ENCODE measurements at regions not wholly inside any gene's neighbourhood (a gene's known extent, or its start where the extent isn't known, plus 50 kb on each side); places are given as distances from the start of the nearest gene placed in this dataset.

DNA sequence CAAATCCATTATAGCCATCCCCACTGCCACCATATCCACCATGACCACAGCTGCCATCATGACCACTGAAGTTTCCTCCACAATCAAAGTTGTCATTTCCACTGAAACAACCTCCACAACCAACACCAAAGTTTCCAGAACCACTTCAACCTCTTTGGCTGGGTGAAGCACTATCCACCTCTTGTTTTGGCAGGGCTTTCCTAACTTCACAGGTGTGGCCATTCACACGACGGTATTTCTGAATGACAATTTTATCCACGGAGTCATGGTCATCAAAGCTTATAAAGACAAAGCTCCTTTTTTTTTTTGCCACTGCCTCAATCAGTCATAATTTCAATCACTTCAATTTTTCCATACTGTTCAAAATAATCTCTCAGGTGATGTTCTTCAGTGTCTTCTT lies 89.8 kb upstream of the UGP2 start:
- no peak for DNase-seq (ENCODE audit: low spot score in 2 of 2)
- WGBS: 94% methylated on average over 3 of the region's 3 CpGs
- no peak overlapping the region for H3K27ac ChIP-seq
- no peak for TF ChIP-seq EP300 (IDR thresholded peaks at IDR 0.05)
- no peak for TF ChIP-seq POLR2A (IDR thresholded peaks at IDR 0.05)
- no peak for TF ChIP-seq CTCF (IDR thresholded peaks at IDR 0.05)
- no peak for TF ChIP-seq POLR2AphosphoS5 (IDR thresholded peaks at IDR 0.05)
- H3K4me1 ChIP-seq: no peaks in the 10 kb centered on the region
- H3K36me3 ChIP-seq: no peaks in the 10 kb centered on the region
- no peak overlapping the region for H3K4me3 ChIP-seq
- no peaks in the 10 kb centered on the region for H3K27me3 ChIP-seq
- no peaks in the 10 kb centered on the region for H3K9me3 ChIP-seq

GRCh38 chr2:63755216-63755615 lies 86.5 kb upstream of the UGP2 start:
- Histone ChIP-seq H3K4me3 (no peak overlapping the region), H3K36me3 (no peaks in the 10 kb centered on the region), H3K27me3 (no peaks in the 10 kb centered on the region), H3K27ac (no peak overlapping the region), H3K9me3 (no peaks in the 10 kb centered on the region), H3K4me1 (no peaks in the 10 kb centered on the region)
- DNase-seq (ENCODE audit: low spot score in 2 of 2): no peak
- 54% methylated on average over 6 of the region's 6 CpGs for WGBS
- no peak for TF ChIP-seq CTCF (IDR thresholded peaks at IDR 0.05)
- no peak for TF ChIP-seq POLR2A (IDR thresholded peaks at IDR 0.05)
- TF ChIP-seq POLR2AphosphoS5 (IDR thresholded peaks at IDR 0.05): no peak
- TF ChIP-seq EP300 (IDR thresholded peaks at IDR 0.05): no peak

DNA sequence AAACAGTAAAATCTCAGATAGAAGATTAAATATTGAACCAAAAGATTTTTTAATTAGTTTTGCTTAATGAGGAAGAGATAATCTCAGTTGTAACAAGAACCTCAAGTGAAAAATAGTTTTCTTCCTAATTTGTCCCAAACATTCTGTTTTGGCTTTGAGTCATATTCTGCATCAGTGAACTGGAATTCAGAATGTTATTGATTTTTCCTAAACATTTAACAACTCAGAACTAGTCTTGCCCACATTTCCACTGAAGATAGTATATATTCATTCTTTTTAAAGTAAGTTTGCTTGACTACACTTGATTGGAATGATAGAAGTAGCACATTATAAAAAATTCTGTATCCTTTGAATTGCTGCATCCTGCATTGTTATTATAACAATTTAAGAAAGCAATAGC lies 85.7 kb upstream of the UGP2 start:
- TF ChIP-seq POLR2A (IDR thresholded peaks at IDR 0.05): no peak
- no peak for TF ChIP-seq CTCF (IDR thresholded peaks at IDR 0.05)
- no peak for TF ChIP-seq POLR2AphosphoS5 (IDR thresholded peaks at IDR 0.05)
- no peak for TF ChIP-seq EP300 (IDR thresholded peaks at IDR 0.05)
- no peaks in the 10 kb centered on the region for H3K36me3 ChIP-seq
- no peak overlapping the region for H3K27ac ChIP-seq
- no peaks in the 10 kb centered on the region for H3K27me3 ChIP-seq
- H3K4me1 ChIP-seq: no peaks in the 10 kb centered on the region
- no peak for DNase-seq (ENCODE audit: low spot score in 2 of 2)
- no peak overlapping the region for H3K4me3 ChIP-seq
- H3K9me3 ChIP-seq: no peaks in the 10 kb centered on the region

DNA sequence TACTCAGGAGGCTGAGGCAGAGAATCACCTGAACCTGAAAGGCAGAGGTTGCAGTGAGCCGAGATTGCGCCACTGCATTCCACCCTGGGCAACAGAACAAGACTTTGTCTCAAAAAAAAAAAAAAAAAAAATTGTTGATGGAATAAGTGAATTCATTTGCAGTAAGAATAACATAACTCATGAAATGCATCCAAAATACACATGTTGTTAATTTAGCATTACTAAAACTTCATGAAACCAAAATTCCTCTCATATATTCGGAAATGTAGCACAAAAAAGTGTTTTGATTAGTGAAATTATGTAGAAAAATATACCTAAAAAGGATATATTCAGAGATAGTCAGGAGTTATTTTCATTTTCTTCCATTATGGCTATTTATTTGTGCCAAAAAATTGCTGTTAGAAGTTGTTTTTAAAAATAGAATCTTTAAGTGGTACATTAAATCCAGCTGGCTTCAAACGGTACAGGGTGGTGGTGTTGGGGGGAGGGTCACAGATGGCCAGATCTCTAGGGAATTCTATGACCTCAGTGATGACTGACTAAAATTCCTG lies 78.2 kb upstream of the UGP2 start:
- H3K4me3 ChIP-seq: no peak overlapping the region
- no peak overlapping the region for H3K27ac ChIP-seq
- 39% methylated on average over 4 of the region's 4 CpGs for WGBS
- H3K27me3 ChIP-seq: no peaks in the 10 kb centered on the region
- no peaks in the 10 kb centered on the region for H3K36me3 ChIP-seq
- no peak for TF ChIP-seq POLR2A (IDR thresholded peaks at IDR 0.05)
- no peak for TF ChIP-seq EP300 (IDR thresholded peaks at IDR 0.05)
- TF ChIP-seq CTCF (IDR thresholded peaks at IDR 0.05): no peak
- no peak for TF ChIP-seq POLR2AphosphoS5 (IDR thresholded peaks at IDR 0.05)
- no peaks in the 10 kb centered on the region for H3K4me1 ChIP-seq
- H3K9me3 ChIP-seq: no peaks in the 10 kb centered on the region
- no peak for DNase-seq (ENCODE audit: low spot score in 2 of 2)

GRCh38 chr2:63764630-63765029 lies 77.1 kb upstream of the UGP2 start:
- Histone ChIP-seq H3K4me1 (no peaks in the 10 kb centered on the region), H3K36me3 (no peaks in the 10 kb centered on the region), H3K27me3 (no peaks in the 10 kb centered on the region), H3K9me3 (no peaks in the 10 kb centered on the region), H3K27ac (peak overlapping the region; percentile 25), H3K4me3 (no peak overlapping the region)
- 47% methylated on average over 2 of the region's 2 CpGs for WGBS
- DNase-seq (ENCODE audit: low spot score in 2 of 2): no peak
- TF ChIP-seq POLR2A (IDR thresholded peaks at IDR 0.05) (no peak), CTCF (IDR thresholded peaks at IDR 0.05) (no peak), POLR2AphosphoS5 (IDR thresholded peaks at IDR 0.05) (no peak), EP300 (IDR thresholded peaks at IDR 0.05) (no peak)

Measured in suprapubic skin (tissue), 4 donors.